ENCODE measurements at regions not wholly inside any gene's neighbourhood (a gene's known extent, or its start where the extent isn't known, plus 50 kb on each side); places are given as distances from the start of the nearest gene placed in this dataset.

GRCh38 chr7:3094701-3095445, 51.2 kb upstream of the CARD11 start:
- no peaks in the 10 kb centered on the region for H3K27me3 ChIP-seq (ENCODE audit: control insufficient read depth in 1 of 2, insufficient read depth in 2 of 2, low read length in 2 of 2)
- no peak overlapping the region for H3K4me3 ChIP-seq (ENCODE audit: low read depth in 1 of 2, low read length in 2 of 2)
- WGBS, 2 donors: 66 to 70% methylated on average over 23 of the region's 23 CpGs
- H3K36me3 ChIP-seq (ENCODE audit: control insufficient read depth in 2 of 2, insufficient read depth in 2 of 2, low read length in 1 of 2): no peaks in the 10 kb centered on the region
- H3K27ac ChIP-seq (ENCODE audit: low read depth in 2 of 2, low read length in 1 of 2): peak overlapping the region in 1 of 2 donors; percentile 47
- no peaks in the 10 kb centered on the region for H3K4me1 ChIP-seq (ENCODE audit: control insufficient read depth in 2 of 2, insufficient read depth in 2 of 2, low read length in 1 of 2)
- no peaks in the 10 kb centered on the region for H3K9me3 ChIP-seq (ENCODE audit: control insufficient read depth in 2 of 2, insufficient read depth in 1 of 2, low read depth in 1 of 2, low read length in 1 of 2)

GRCh38 chr7:3097734-3098133, 54.1 kb upstream of the CARD11 start:
- Histone ChIP-seq H3K36me3 (ENCODE audit: control insufficient read depth in 2 of 2, insufficient read depth in 2 of 2, low read length in 1 of 2) (no peaks in the 10 kb centered on the region), H3K9me3 (ENCODE audit: control insufficient read depth in 2 of 2, insufficient read depth in 1 of 2, low read depth in 1 of 2, low read length in 1 of 2) (no peaks in the 10 kb centered on the region), H3K4me3 (ENCODE audit: low read depth in 1 of 2, low read length in 2 of 2) (no peak overlapping the region), H3K4me1 (ENCODE audit: control insufficient read depth in 2 of 2, insufficient read depth in 2 of 2, low read length in 1 of 2) (no peaks in the 10 kb centered on the region), H3K27ac (ENCODE audit: low read depth in 2 of 2, low read length in 1 of 2) (no peak overlapping the region), H3K27me3 (ENCODE audit: control insufficient read depth in 1 of 2, insufficient read depth in 2 of 2, low read length in 2 of 2) (no peaks in the 10 kb centered on the region)
- WGBS, 2 donors: 86 to 87% methylated on average over 1 of the region's 1 CpG

- H3K27ac ChIP-seq (ENCODE audit: low read depth in 2 of 2, low read length in 1 of 2): no peak overlapping the region
- no peaks in the 10 kb centered on the region for H3K36me3 ChIP-seq (ENCODE audit: control insufficient read depth in 2 of 2, insufficient read depth in 2 of 2, low read length in 1 of 2)
- no peaks in the 10 kb centered on the region for H3K4me1 ChIP-seq (ENCODE audit: control insufficient read depth in 2 of 2, insufficient read depth in 2 of 2, low read length in 1 of 2)
- no peak overlapping the region for H3K4me3 ChIP-seq (ENCODE audit: low read depth in 1 of 2, low read length in 2 of 2)
- peaks cover 0 to 2% of the 10 kb centered on the region in 2 donors for H3K9me3 ChIP-seq (ENCODE audit: control insufficient read depth in 2 of 2, insufficient read depth in 1 of 2, low read depth in 1 of 2, low read length in 1 of 2)
- 39 to 43% methylated on average over 2 of the region's 2 CpGs for WGBS, 2 donors
- H3K27me3 ChIP-seq (ENCODE audit: control insufficient read depth in 1 of 2, insufficient read depth in 2 of 2, low read length in 2 of 2): no peaks in the 10 kb centered on the region
Measured at GRCh38 chr7:3102159-3102558, 58.5 kb upstream of the CARD11 start.

DNA sequence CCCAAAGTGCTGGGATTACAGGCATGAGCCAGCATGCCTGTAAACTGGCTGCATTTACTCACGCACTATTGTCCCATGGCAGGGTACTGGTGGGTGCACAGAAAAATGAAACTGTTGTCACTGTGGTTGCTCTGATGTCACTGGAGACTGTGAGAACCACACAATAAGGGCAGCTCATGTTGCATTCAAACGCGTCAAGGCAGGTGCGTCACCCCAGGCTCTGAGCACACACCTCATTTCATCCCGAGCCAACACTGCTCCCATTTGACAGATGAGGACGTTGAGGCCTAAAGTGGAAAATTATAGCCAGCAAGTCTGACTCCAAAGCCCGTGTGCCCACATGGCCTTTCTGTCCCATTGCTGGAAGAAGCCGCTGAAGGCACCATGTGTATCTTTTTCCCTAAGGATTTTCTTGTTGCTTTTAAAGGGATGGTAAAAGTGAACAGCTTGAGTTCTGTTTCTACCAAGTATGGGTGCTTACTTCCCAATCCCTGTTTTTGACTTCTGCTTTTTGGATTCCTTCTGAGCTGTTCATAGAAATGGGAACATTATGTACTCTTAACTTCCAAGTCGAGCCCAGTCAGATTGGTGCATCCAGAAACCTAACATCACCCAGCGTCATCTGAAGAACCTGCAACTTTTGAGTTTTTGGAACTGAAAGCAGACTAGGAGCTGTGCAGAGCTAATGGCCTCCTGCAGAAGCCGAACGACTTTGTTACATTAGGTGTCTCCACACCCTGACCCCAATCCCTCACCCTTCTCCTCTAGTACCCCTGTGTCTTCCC, 60.1 kb upstream of the CARD11 start:
- Histone ChIP-seq H3K4me1 (ENCODE audit: control insufficient read depth in 2 of 2, insufficient read depth in 2 of 2, low read length in 1 of 2) (no peaks in the 10 kb centered on the region), H3K4me3 (ENCODE audit: low read depth in 1 of 2, low read length in 2 of 2) (no peak overlapping the region), H3K27me3 (ENCODE audit: control insufficient read depth in 1 of 2, insufficient read depth in 2 of 2, low read length in 2 of 2) (no peaks in the 10 kb centered on the region), H3K27ac (ENCODE audit: low read depth in 2 of 2, low read length in 1 of 2) (peak overlapping the region in 1 of 2 donors; percentile 2), H3K9me3 (ENCODE audit: control insufficient read depth in 2 of 2, insufficient read depth in 1 of 2, low read depth in 1 of 2, low read length in 1 of 2) (peaks cover 2 to 3% of the 10 kb centered on the region in 2 donors), H3K36me3 (ENCODE audit: control insufficient read depth in 2 of 2, insufficient read depth in 2 of 2, low read length in 1 of 2) (no peaks in the 10 kb centered on the region)
- 83 to 84% methylated on average over 12 of the region's 12 CpGs for WGBS, 2 donors

GRCh38 chr7:3105856-3106255, 62.2 kb upstream of the CARD11 start:
- no peak overlapping the region for H3K27ac ChIP-seq (ENCODE audit: low read depth in 2 of 2, low read length in 1 of 2)
- no peaks in the 10 kb centered on the region for H3K27me3 ChIP-seq (ENCODE audit: control insufficient read depth in 1 of 2, insufficient read depth in 2 of 2, low read length in 2 of 2)
- no peaks in the 10 kb centered on the region for H3K4me1 ChIP-seq (ENCODE audit: control insufficient read depth in 2 of 2, insufficient read depth in 2 of 2, low read length in 1 of 2)
- H3K36me3 ChIP-seq (ENCODE audit: control insufficient read depth in 2 of 2, insufficient read depth in 2 of 2, low read length in 1 of 2): no peaks in the 10 kb centered on the region
- H3K4me3 ChIP-seq (ENCODE audit: low read depth in 1 of 2, low read length in 2 of 2): no peak overlapping the region
- H3K9me3 ChIP-seq (ENCODE audit: control insufficient read depth in 2 of 2, insufficient read depth in 1 of 2, low read depth in 1 of 2, low read length in 1 of 2): peaks cover 3 to 4% of the 10 kb centered on the region in 2 donors

- Histone ChIP-seq H3K36me3 (ENCODE audit: control insufficient read depth in 2 of 2, insufficient read depth in 2 of 2, low read length in 1 of 2) (no peaks in the 10 kb centered on the region), H3K9me3 (ENCODE audit: control insufficient read depth in 2 of 2, insufficient read depth in 1 of 2, low read depth in 1 of 2, low read length in 1 of 2) (peaks cover 3 to 4% of the 10 kb centered on the region in 2 donors), H3K27ac (ENCODE audit: low read depth in 2 of 2, low read length in 1 of 2) (no peak overlapping the region), H3K27me3 (ENCODE audit: control insufficient read depth in 1 of 2, insufficient read depth in 2 of 2, low read length in 2 of 2) (no peaks in the 10 kb centered on the region), H3K4me1 (ENCODE audit: control insufficient read depth in 2 of 2, insufficient read depth in 2 of 2, low read length in 1 of 2) (no peaks in the 10 kb centered on the region), H3K4me3 (ENCODE audit: low read depth in 1 of 2, low read length in 2 of 2) (no peak overlapping the region)
- 48 to 65% methylated on average over 2 of the region's 2 CpGs for WGBS, 2 donors
Measured at GRCh38 chr7:3106361-3106826, 62.7 kb upstream of the CARD11 start.

DNA sequence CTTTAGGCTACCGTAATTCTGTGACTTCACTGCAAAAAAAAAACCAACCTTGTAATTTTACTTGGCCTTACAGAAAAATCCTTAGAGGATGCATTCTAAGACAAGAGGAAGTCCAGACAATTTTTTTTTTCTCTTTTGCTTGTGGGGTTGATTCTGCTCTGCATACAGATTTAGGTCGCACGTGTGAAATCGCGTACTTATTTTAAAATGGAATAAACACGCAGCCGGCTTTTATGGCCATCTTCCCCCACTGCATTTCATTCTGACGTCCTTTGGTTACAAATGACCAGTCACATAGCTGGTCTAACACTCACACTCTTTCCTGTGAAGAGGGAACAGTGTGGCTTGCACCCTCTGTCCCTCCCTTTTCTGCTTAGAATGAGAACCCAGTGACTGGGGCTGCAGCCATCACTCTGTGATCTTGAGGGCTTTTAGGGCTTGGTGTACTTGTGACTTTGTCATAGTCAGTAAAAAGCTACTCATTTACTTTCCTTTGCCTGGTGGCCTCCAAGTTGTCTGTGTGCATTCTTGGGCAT, 63.6 kb upstream of the CARD11 start:
- Histone ChIP-seq H3K4me3 (ENCODE audit: low read depth in 1 of 2, low read length in 2 of 2) (no peak overlapping the region), H3K27ac (ENCODE audit: low read depth in 2 of 2, low read length in 1 of 2) (no peak overlapping the region), H3K9me3 (ENCODE audit: control insufficient read depth in 2 of 2, insufficient read depth in 1 of 2, low read depth in 1 of 2, low read length in 1 of 2) (peaks cover 3 to 4% of the 10 kb centered on the region in 2 donors), H3K4me1 (ENCODE audit: control insufficient read depth in 2 of 2, insufficient read depth in 2 of 2, low read length in 1 of 2) (no peaks in the 10 kb centered on the region), H3K27me3 (ENCODE audit: control insufficient read depth in 1 of 2, insufficient read depth in 2 of 2, low read length in 2 of 2) (no peaks in the 10 kb centered on the region), H3K36me3 (ENCODE audit: control insufficient read depth in 2 of 2, insufficient read depth in 2 of 2, low read length in 1 of 2) (no peaks in the 10 kb centered on the region)
- WGBS, 2 donors: 81 to 86% methylated on average over 8 of the region's 8 CpGs

DNA sequence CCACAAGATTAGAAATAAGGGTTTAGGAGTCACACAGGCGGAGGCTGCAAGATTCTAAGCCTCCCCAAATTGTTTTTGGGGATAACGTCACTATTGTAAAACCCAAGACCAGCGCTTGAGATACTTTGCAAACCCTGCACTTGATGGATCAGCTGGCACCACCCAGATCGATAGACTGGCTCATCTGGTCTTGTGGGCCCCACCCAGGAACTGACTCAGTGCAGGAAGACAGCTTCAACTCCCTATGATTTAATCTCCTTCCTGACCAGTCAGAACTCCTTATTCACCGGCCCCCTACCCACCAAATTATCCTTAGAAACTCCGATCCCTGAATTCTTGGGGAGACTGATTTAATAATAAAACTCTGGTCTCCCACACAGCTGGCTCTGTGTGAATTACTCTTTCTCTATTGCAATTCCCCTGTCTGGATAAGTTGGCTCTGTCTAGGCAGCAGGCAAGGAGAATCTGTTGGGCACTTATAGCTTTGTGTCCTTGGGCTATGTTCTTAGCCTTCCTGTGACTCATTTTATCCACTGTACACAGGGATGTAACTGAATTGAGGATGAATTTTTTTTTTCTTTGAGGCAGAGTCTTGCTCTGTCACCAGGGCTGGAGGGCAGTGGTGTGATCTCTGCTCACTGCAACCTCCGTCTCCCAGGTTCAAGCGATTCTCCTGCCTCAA, 64.4 kb upstream of the CARD11 start:
- no peaks in the 10 kb centered on the region for H3K36me3 ChIP-seq (ENCODE audit: control insufficient read depth in 2 of 2, insufficient read depth in 2 of 2, low read length in 1 of 2)

GRCh38 chr7:3109311-3109915, 65.7 kb upstream of the CARD11 start:
- H3K27ac ChIP-seq (ENCODE audit: low read depth in 2 of 2, low read length in 1 of 2): no peak overlapping the region

More for the DNA sequence above, 64.4 kb upstream of the CARD11 start:
- WGBS, 2 donors: 75 to 78% methylated on average over 8 of the region's 8 CpGs
- H3K4me3 ChIP-seq (ENCODE audit: low read depth in 1 of 2, low read length in 2 of 2): no peak overlapping the region
- H3K27ac ChIP-seq (ENCODE audit: low read depth in 2 of 2, low read length in 1 of 2): no peak overlapping the region
- H3K9me3 ChIP-seq (ENCODE audit: control insufficient read depth in 2 of 2, insufficient read depth in 1 of 2, low read depth in 1 of 2, low read length in 1 of 2): peaks cover 3 to 4% of the 10 kb centered on the region in 2 donors
- no peaks in the 10 kb centered on the region for H3K27me3 ChIP-seq (ENCODE audit: control insufficient read depth in 1 of 2, insufficient read depth in 2 of 2, low read length in 2 of 2)
- H3K4me1 ChIP-seq (ENCODE audit: control insufficient read depth in 2 of 2, insufficient read depth in 2 of 2, low read length in 1 of 2): no peaks in the 10 kb centered on the region

More at GRCh38 chr7:3109311-3109915, 65.7 kb upstream of the CARD11 start:
- H3K4me3 ChIP-seq (ENCODE audit: low read depth in 1 of 2, low read length in 2 of 2): no peak overlapping the region
- H3K9me3 ChIP-seq (ENCODE audit: control insufficient read depth in 2 of 2, insufficient read depth in 1 of 2, low read depth in 1 of 2, low read length in 1 of 2): peaks cover 3 to 10% of the 10 kb centered on the region in 2 donors
- H3K4me1 ChIP-seq (ENCODE audit: control insufficient read depth in 2 of 2, insufficient read depth in 2 of 2, low read length in 1 of 2): no peaks in the 10 kb centered on the region
- no peaks in the 10 kb centered on the region for H3K36me3 ChIP-seq (ENCODE audit: control insufficient read depth in 2 of 2, insufficient read depth in 2 of 2, low read length in 1 of 2)
- 49 to 50% methylated on average over 9 of the region's 9 CpGs for WGBS, 2 donors
- no peaks in the 10 kb centered on the region for H3K27me3 ChIP-seq (ENCODE audit: control insufficient read depth in 1 of 2, insufficient read depth in 2 of 2, low read length in 2 of 2)

All from esophagus (tissue), 2 donors.